HEK293T (cell line): ENCODE measurements at regions not wholly inside any gene's neighbourhood (a gene's known extent, or its start where the extent isn't known, plus 50 kb on each side); places are given as distances from the start of the nearest gene placed in this dataset.

ENCODE experiments used
- BHLHE40 ChIP-seq: fragments of 450-650 bp; IDR thresholded peaks from 2 replicates; pipeline ENCODE4 v1.6.1; 2016; ENCODE audit warnings: mild to moderate bottlenecking, moderate library complexity, borderline replicate concordance
- ELF4 ChIP-seq: fragments of 450-650 bp; IDR thresholded peaks from 2 replicates; pipeline ENCODE4 v1.6.1; 2017; ENCODE audit warnings: antibody characterized with exemption
- FOXA1 ChIP-seq: fragments of 450-650 bp; IDR thresholded peaks from 2 replicates; pipeline ENCODE4 v1.6.1; 2016; ENCODE audit warnings: mild to moderate bottlenecking
- FOXM1 ChIP-seq: fragments of 450-650 bp; IDR thresholded peaks from 2 replicates; pipeline ENCODE4 v1.6.1; 2017; ENCODE audit warnings: mild to moderate bottlenecking, borderline replicate concordance
- HDGF ChIP-seq: fragments of 450-650 bp; IDR thresholded peaks from 2 replicates; pipeline ENCODE4 v1.6.1; 2017; ENCODE audit warnings: antibody characterized with exemption, borderline replicate concordance
- PKNOX1 ChIP-seq: fragments of 450-650 bp; IDR thresholded peaks from 2 replicates; pipeline ENCODE4 v1.6.1; 2016
- SUZ12 ChIP-seq: fragments of 450-650 bp; IDR thresholded peaks from 2 replicates; pipeline ENCODE4 v1.6.1; 2016; ENCODE audit warnings: mild to moderate bottlenecking
- TARDBP ChIP-seq: fragments of 450-650 bp; IDR thresholded peaks from 2 replicates; pipeline ENCODE4 v1.6.1; 2016

GRCh38 chr15:70412794-70413193 is 315.1 kb upstream of the TLE3 start:
- TF ChIP-seq ELF4: no peak
- TF ChIP-seq FOXA1: no peak
- TF ChIP-seq PKNOX1: no peak
- TF ChIP-seq SUZ12: no peak
- no peak for TF ChIP-seq FOXM1
- TF ChIP-seq HDGF: no peak
- no peak for TF ChIP-seq BHLHE40
- no peak for TF ChIP-seq TARDBP
